ENCODE measurements at regions not wholly inside any gene's neighbourhood (a gene's known extent, or its start where the extent isn't known, plus 50 kb on each side); places are given as distances from the start of the nearest gene placed in this dataset.

DNA sequence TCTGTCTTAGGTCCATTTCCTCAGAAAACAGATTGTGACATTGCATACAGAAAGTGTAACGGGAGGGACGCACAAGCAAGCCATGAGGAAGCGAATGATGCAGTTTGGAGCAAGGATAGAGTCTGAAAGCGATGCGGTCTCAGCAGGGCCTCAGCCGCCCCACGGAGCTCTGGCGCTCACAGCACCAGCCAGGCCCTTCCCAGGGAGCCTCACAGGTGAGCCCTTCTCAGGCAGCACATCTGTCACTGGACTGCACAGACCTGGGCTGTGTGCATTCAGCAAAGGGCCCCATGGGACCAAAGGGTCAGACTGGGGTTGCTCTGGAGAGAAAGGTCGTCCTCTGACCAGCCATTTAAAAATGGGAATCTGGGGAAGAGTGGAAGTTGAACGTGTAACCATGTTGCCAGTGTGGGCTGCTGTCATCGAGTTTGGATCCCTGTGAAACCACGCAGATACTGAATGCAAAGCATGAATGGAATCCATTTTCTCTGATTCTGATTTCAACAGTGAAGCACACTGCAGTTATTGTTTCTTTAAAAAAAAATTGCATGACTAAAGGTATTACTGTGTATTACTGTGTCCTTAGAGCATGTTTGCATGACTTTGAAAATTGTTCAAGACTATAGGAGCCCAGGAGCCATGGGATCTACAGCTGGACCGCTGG is 350.0 kb upstream of the AKR1E2 start:
- Mint-ChIP-seq H3K36me3 (ENCODE audit: insufficient read depth, unreplicated experiment) (no peaks in the 10 kb centered on the region), H3K27ac (ENCODE audit: unreplicated experiment) (no peak overlapping the region), H3K9me3 (ENCODE audit: low read depth, unreplicated experiment) (peaks cover 5% of the 10 kb centered on the region), H3K4me3 (ENCODE audit: low read depth, unreplicated experiment) (no peak overlapping the region), H3K4me1 (ENCODE audit: low read depth, unreplicated experiment) (peaks cover 21% of the 10 kb centered on the region), H3K27me3 (ENCODE audit: unreplicated experiment) (no peaks in the 10 kb centered on the region)
- TF ChIP-seq, protein P1, sequence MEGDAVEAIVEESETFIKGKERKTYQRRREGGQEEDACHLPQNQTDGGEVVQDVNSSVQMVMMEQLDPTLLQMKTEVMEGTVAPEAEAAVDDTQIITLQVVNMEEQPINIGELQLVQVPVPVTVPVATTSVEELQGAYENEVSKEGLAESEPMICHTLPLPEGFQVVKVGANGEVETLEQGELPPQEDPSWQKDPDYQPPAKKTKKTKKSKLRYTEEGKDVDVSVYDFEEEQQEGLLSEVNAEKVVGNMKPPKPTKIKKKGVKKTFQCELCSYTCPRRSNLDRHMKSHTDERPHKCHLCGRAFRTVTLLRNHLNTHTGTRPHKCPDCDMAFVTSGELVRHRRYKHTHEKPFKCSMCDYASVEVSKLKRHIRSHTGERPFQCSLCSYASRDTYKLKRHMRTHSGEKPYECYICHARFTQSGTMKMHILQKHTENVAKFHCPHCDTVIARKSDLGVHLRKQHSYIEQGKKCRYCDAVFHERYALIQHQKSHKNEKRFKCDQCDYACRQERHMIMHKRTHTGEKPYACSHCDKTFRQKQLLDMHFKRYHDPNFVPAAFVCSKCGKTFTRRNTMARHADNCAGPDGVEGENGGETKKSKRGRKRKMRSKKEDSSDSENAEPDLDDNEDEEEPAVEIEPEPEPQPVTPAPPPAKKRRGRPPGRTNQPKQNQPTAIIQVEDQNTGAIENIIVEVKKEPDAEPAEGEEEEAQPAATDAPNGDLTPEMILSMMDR (IDR thresholded peaks at IDR 0.05; ENCODE audit: unreplicated experiment): no peak
- intact Hi-C loops (cut with micrococcal nuclease; ENCODE audit: unreplicated experiment): no loop called here
- CTCF ChIA-PET: no interaction called here
- DNase-seq: no peak
- no TSS peak for BruUV-seq (replicated peaks)

DNA sequence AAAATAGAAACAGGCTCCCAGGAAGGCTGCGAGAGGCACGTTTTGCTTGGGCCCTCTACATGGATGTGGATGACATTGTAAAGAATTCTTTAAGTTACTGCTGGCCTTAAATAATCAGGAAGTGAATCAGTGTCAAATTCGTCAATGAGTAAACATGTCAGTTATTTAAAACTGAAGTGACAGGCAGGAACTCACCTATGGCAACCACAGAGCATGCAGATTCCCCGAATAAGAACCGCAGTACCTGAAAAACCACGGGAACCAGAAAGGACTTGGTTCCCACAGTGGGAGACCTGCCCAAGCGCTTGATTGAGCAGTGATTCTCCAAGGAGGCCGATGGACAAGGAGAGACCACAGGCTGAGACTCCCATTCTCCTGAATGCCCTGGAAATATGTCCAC is 351.2 kb upstream of the AKR1E2 start:
- BruUV-seq (replicated peaks): no TSS peak
- no peaks in the 10 kb centered on the region for H3K36me3 Mint-ChIP-seq (ENCODE audit: insufficient read depth, unreplicated experiment)
- peaks cover 21% of the 10 kb centered on the region for H3K4me1 Mint-ChIP-seq (ENCODE audit: low read depth, unreplicated experiment)
- H3K9me3 Mint-ChIP-seq (ENCODE audit: low read depth, unreplicated experiment): peaks cover 5% of the 10 kb centered on the region
- no peaks in the 10 kb centered on the region for H3K27me3 Mint-ChIP-seq (ENCODE audit: unreplicated experiment)
- TF ChIP-seq, protein P1 (IDR thresholded peaks at IDR 0.05; ENCODE audit: unreplicated experiment): no peak
- H3K4me3 Mint-ChIP-seq (ENCODE audit: low read depth, unreplicated experiment): no peak overlapping the region
- CTCF ChIA-PET: no interaction called here
- no peak overlapping the region for H3K27ac Mint-ChIP-seq (ENCODE audit: unreplicated experiment)
- DNase-seq: no peak
- intact Hi-C loops (cut with micrococcal nuclease; ENCODE audit: unreplicated experiment): no loop called here

DNA sequence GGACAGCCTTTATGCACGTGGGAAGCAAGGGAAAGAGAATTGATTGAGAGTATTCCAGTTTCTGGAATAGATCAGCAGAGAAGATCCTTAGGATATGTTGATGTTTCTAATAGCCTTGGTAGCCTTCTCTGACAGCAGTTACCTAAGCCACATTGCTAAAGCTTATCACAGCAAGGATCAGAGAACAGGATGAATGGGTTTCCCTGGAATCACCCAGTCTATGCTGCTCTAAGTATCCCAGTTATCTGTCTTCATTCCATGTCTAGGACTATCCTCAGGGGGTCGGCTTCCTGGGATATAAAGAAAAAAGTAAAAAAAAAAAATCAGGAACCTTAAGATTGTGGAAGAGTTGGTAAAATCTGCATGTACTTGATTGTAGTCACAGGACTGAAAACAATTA is 352.0 kb upstream of the AKR1E2 start:
- BruUV-seq (replicated peaks): no TSS peak
- Mint-ChIP-seq H3K27me3 (ENCODE audit: unreplicated experiment) (no peaks in the 10 kb centered on the region), H3K4me1 (ENCODE audit: low read depth, unreplicated experiment) (peaks cover 21% of the 10 kb centered on the region), H3K4me3 (ENCODE audit: low read depth, unreplicated experiment) (no peak overlapping the region), H3K36me3 (ENCODE audit: insufficient read depth, unreplicated experiment) (no peaks in the 10 kb centered on the region), H3K27ac (ENCODE audit: unreplicated experiment) (no peak overlapping the region), H3K9me3 (ENCODE audit: low read depth, unreplicated experiment) (peaks cover 3% of the 10 kb centered on the region)
- TF ChIP-seq, protein P1 (IDR thresholded peaks at IDR 0.05; ENCODE audit: unreplicated experiment): no peak
- DNase-seq: no peak
- CTCF ChIA-PET: no interaction called here
- intact Hi-C loops (cut with micrococcal nuclease; ENCODE audit: unreplicated experiment): no loop called here

DNA sequence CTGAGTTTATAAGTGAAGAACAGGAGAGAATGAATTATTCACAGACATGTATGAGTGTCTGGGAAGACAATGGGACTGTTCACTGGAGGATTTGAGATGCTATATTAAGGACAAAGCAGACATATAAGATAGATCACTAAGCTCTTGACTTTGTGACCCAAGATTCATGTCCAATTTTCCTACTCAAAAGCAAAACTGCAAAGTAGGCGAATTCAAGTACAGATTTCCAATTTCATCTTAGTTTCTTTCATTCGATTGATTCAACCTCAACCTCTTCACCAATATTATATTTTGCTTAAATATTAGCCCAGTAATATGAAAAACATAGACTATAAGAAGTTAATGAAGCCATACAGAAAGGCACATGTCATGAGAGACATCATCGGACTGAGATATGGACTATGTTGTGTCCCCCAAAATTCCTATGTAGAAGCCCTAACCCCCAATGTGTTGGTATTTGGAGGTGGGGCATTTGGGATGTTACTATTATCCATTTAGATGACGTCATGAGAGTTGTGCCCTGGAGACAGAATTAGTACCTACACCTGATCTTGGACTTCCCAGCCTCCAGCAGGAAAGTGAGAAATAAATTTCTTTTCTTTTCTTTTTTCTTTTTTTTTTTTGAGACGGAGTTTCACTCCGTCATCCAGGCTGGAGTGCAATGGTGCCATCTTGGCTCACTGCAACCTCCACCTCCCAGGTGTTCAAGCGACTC is 353.7 kb upstream of the AKR1E2 start:
- Mint-ChIP-seq H3K27ac (ENCODE audit: unreplicated experiment) (no peak overlapping the region), H3K27me3 (ENCODE audit: unreplicated experiment) (no peaks in the 10 kb centered on the region), H3K4me3 (ENCODE audit: low read depth, unreplicated experiment) (no peak overlapping the region), H3K4me1 (ENCODE audit: low read depth, unreplicated experiment) (peaks cover 21% of the 10 kb centered on the region), H3K36me3 (ENCODE audit: insufficient read depth, unreplicated experiment) (no peaks in the 10 kb centered on the region), H3K9me3 (ENCODE audit: low read depth, unreplicated experiment) (peaks cover 8% of the 10 kb centered on the region)
- intact Hi-C loops (cut with micrococcal nuclease; ENCODE audit: unreplicated experiment): no loop called here
- CTCF ChIA-PET: interaction anchor here (0.6 kb wide), 2 partner anchors 291 to 314 kb away, joined by 3 read pairs; no protein-coding TSS in a partner anchor
- no TSS peak for BruUV-seq (replicated peaks)
- DNase-seq: no peak
- TF ChIP-seq, protein P1 (IDR thresholded peaks at IDR 0.05; ENCODE audit: unreplicated experiment): no peak

All from Calu3 (cell line).